SU-DHL-6 (cell line): ENCODE measurements at regions not wholly inside any gene's neighbourhood (a gene's known extent, or its start where the extent isn't known, plus 50 kb on each side); places are given as distances from the start of the nearest gene placed in this dataset.

ENCODE experiments used
- H2AFZ ChIP-seq: fragments of 200-600 bp; sonication (generic); 2 replicates; pipeline ENCODE4 v1.6.1; 2014; ENCODE audit warnings: low read depth, mild to moderate bottlenecking, moderate library complexity, mixed read lengths, antibody characterized with exemption, low read length; ENCODE audit not compliant: severe bottlenecking
- H3F3A ChIP-seq: fragments of 200-600 bp; shearing (Covaris generic); 2 replicates; pipeline ENCODE4 v1.6.0; 2016; ENCODE audit warnings: antibody characterized with exemption, mild to moderate bottlenecking; ENCODE audit not compliant: insufficient read depth
- H3K27ac ChIP-seq: fragments of 200-600 bp; sonication (generic); 2 replicates; pipeline ENCODE4 v1.5.1; 2016; ENCODE audit warnings: low read depth, mild to moderate bottlenecking, low read length, moderate library complexity, mixed read lengths
- H3K27me3 ChIP-seq: fragments of 200-600 bp; sonication (generic), shearing (Covaris generic); 2 replicates; pipeline ENCODE4 v1.6.0; 2014; ENCODE audit warnings: mild to moderate bottlenecking, low read length
- H3K36me3 ChIP-seq: fragments of 200-600 bp; sonication (generic); 2 replicates; pipeline ENCODE4 v1.6.1; 2014; ENCODE audit warnings: mild to moderate bottlenecking, low read length, mixed read lengths
- H3K4me2 ChIP-seq: fragments of 300-600, 200-600 bp; shearing (Covaris generic), sonication (generic); 2 replicates; pipeline ENCODE4 v1.6.0; 2014; ENCODE audit warnings: low read length, low read depth, mild to moderate bottlenecking; ENCODE audit not compliant: poor library complexity, severe bottlenecking
- H3K4me3 ChIP-seq: fragments of 200-600 bp; sonication (generic); 2 replicates; pipeline ENCODE4 v1.5.1; 2014; ENCODE audit warnings: antibody characterized with exemption, low read length, mild to moderate bottlenecking, mixed read lengths; ENCODE audit not compliant: insufficient read depth, poor library complexity, severe bottlenecking
- H3K79me2 ChIP-seq: fragments of 200-600 bp; sonication (generic); 2 replicates; pipeline ENCODE4 v1.6.1; 2014; ENCODE audit warnings: mild to moderate bottlenecking, low read length, moderate library complexity; ENCODE audit not compliant: insufficient read depth
- H3K9ac ChIP-seq: fragments of 200-600 bp; sonication (generic); 2 replicates; pipeline ENCODE4 v1.7.0; 2014; ENCODE audit warnings: mild to moderate bottlenecking, low read length
- H3K9me2 ChIP-seq: fragments of 200-600 bp; sonication (generic); replicated peaks from 2 replicates; pipeline ENCODE4 v1.6.1; 2014; ENCODE audit warnings: low read length; ENCODE audit not compliant: insufficient read depth
- H3K9me3 ChIP-seq: fragments of 200-600 bp; sonication (generic); 2 replicates; pipeline ENCODE4 v1.6.1; 2014; ENCODE audit warnings: low read length, mixed read lengths; ENCODE audit not compliant: insufficient read depth
- H4K20me1 ChIP-seq: fragments of 200-600 bp; sonication (generic); 2 replicates; pipeline ENCODE4 v1.6.1; 2014; ENCODE audit warnings: low read depth, mild to moderate bottlenecking, antibody characterized with exemption, low read length, moderate library complexity, mixed read lengths
- CTCF ChIP-seq: fragments of 200-600 bp; sonication (generic); IDR thresholded peaks from one replicate; pipeline ENCODE4 v1.5.1; 2017; ENCODE audit warnings: antibody characterized with exemption, mild to moderate bottlenecking, low read length, moderate library complexity; ENCODE audit not compliant: insufficient read depth, poor library complexity, severe bottlenecking
- EZH2phosphoT487 ChIP-seq: fragments of 200-600 bp; sonication (generic), shearing (Covaris generic); conservative IDR thresholded peaks from 2 replicates; pipeline ENCODE4 v1.6.1; 2018; ENCODE audit warnings: mild to moderate bottlenecking, antibody characterized with exemption, low read length, moderate library complexity, mixed read lengths

- Histone ChIP-seq H3K79me2 (no peaks in the 10 kb centered on the region), H3K27ac (no peak overlapping the region), H4K20me1 (no peaks in the 10 kb centered on the region), H2AFZ (no peak overlapping the region), H3K9me3 (no peaks in the 10 kb centered on the region), H3K27me3 (no peaks in the 10 kb centered on the region), H3K4me2 (no peak overlapping the region), H3K9ac (no peak overlapping the region), H3K36me3 (no peaks in the 10 kb centered on the region), H3K4me3 (no peak overlapping the region), H3F3A (no peaks in the 10 kb centered on the region), H3K9me2 (no peaks in the 10 kb centered on the region)
- TF ChIP-seq CTCF (no peak), EZH2phosphoT487 (no peak)
Measured at GRCh38 chr7:153496257-153496656, 555.9 kb upstream of the DPP6 start.

GRCh38 chr7:153503093-153503492, 549.1 kb upstream of the DPP6 start:
- TF ChIP-seq CTCF: no peak
- TF ChIP-seq EZH2phosphoT487: no peak
- no peak overlapping the region for H3K4me3 ChIP-seq
- H2AFZ ChIP-seq: no peak overlapping the region
- H3K9me3 ChIP-seq: 0 out of 2 replicates have a peak, but pooled peaks cover 6% of the 10 kb centered on the region
- H3K79me2 ChIP-seq: no peaks in the 10 kb centered on the region
- H3K27ac ChIP-seq: no peak overlapping the region
- no peak overlapping the region for H3K4me2 ChIP-seq
- no peaks in the 10 kb centered on the region for H3F3A ChIP-seq
- no peaks in the 10 kb centered on the region for H3K27me3 ChIP-seq
- H3K9ac ChIP-seq: no peak overlapping the region
- no peaks in the 10 kb centered on the region for H3K9me2 ChIP-seq
- H3K36me3 ChIP-seq: no peaks in the 10 kb centered on the region
- H4K20me1 ChIP-seq: no peaks in the 10 kb centered on the region

- Histone ChIP-seq H3K79me2 (no peaks in the 10 kb centered on the region), H3K36me3 (no peaks in the 10 kb centered on the region), H2AFZ (no peak overlapping the region), H3K4me2 (no peak overlapping the region), H3K27me3 (no peaks in the 10 kb centered on the region), H3K9me3 (0 out of 2 replicates have a peak, but pooled peaks cover 6% of the 10 kb centered on the region), H3K4me3 (no peak overlapping the region), H4K20me1 (no peaks in the 10 kb centered on the region), H3F3A (no peaks in the 10 kb centered on the region), H3K27ac (no peak overlapping the region), H3K9ac (no peak overlapping the region), H3K9me2 (no peaks in the 10 kb centered on the region)
- TF ChIP-seq EZH2phosphoT487 (no peak), CTCF (no peak)
Measured at GRCh38 chr7:153504288-153505075, 547.7 kb upstream of the DPP6 start.
